Left kidney (tissue), 1 donor: ENCODE measurements at regions not wholly inside any gene's neighbourhood (a gene's known extent, or its start where the extent isn't known, plus 50 kb on each side); places are given as distances from the start of the nearest gene placed in this dataset.

ENCODE experiments used
- DNase-seq: peaks from one replicate; pipeline ENCODE4 v3.0.0-alpha.2; 2013

DNA sequence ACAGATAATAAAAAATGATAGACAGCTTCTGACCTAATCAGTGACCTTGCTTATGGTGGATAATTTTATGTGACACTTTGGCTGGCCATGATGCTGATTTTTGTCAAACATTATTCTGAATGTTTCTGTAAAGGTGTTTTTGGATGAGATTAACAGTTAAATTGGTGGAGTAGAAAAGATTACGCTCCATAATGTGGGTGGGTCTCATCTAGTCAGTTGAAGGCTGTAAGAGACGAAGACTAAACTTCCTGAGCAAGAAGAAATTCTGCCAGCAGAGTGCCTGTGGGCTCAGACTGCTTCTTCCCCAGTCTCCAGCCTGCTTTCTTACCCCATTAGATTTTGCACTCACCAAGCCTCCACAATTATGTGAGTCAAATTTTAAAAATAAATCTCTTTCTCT, 214.9 kb upstream of the ITGA4 start:
- no peak for DNase-seq

DNA sequence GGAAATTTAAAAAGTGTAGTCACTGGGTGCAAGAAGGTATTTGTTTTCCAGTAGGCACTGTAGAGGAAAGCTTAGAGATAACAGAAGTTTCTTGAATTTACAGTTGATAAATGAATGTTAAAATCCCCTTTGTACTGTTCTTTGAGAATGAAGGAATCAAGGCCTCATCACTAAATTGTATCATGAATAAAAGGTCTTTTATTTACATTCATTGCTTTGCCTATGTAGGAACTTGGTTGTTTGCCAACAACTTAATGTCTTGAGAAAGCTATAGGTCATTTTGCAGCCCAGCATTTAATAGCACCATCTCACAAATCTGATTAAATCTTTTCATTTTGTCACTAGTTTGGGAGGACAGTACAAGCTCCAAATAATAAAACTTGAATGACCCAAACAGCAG, 213.9 kb upstream of the ITGA4 start:
- no peak for DNase-seq

DNA sequence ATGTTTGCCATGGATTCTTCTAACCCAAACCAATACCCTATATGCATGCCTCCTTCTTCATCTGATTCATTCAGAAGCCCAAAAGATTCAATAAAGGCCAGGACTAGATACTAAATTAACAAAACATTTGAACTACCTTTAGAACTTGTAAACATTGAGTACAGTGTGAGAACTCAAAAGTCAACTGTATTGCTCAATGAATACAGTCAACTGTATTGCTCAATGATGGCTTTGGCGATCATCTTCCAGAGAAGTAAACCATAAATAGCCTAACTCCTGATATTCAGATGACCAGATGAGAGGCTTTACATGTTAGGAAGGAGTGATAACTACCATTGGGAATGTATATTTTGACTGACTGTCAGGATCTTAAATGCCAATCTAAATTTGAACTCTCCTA, 206.5 kb upstream of the ITGA4 start:
- no peak for DNase-seq

DNA sequence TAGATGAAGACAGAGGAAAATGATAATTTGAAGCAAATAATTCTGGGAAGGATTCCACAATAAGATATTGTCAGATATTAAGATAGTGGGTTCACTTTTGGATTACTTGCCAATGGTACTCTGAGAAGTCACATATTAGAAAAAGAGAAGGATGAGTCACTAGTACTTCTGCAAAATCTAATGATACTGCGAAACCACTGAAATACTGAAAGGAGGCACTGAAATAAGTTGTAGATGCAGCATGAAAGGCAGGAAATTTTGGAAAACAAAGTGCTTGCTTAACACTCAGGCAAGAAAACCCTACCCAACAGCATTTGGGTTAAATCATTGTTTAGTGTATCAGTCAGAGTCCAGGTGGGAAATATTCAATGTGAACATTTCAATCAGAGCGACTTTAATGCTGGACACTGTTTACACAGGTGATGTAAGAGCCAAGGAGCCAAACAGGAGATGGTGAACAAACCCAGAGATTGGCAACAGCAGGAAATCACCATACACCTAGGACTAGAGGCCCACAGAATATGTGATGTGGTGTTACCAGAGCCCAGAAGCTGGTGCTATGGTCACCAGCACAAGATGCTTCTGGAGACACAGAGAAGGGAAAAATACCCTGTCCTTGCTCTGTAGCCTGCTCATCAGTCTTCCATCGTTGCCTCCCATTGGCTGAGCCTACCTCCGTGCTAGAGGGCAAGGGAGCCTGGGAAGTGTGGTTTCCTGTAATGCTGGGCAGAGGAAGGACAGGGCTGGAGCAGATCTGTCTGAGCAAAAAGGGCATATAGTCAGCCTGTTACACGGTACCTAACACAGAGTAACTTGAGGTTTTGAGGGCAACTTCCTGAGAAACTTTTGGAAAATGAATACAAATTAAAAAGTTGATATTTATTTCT, 204.7 kb upstream of the ITGA4 start:
- no peak for DNase-seq

DNA sequence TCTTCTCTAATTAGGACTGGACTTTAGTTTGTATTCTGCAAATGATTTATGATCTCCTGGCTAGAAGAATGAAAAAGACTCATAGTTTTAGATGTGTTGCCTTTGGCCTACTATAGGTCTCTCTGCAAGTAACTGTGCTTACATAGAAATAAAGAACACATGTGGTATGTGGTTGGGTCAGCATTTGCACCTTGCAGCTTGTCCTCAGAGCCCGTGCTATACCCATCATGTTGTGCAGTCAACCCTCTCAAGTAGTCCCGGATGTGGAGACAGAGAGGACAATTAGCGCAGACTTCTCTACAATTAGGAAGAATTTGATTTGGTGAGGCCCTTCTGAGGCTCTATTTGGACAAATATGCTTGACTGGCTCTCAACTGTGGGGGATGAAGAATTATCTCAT, 203.7 kb upstream of the ITGA4 start:
- no peak for DNase-seq

DNA sequence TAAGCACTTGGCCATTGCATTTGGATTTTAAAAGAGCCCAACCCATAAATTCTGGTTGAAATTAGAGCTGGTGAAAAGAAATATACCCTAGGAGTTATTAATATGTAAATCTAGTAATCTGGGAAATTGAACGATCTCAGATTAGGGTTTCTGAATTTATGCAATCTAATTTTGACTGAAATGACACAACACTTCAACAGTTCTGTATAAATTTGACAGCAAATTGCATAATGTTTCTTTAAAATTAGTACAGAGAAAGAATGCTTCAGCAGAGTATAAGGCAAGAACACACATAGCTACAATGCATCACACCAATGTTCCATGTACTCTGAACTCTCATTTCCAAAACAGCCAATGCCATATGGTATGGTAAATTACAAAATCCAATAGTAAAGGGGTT, 201.5 kb upstream of the ITGA4 start:
- no peak for DNase-seq

DNA sequence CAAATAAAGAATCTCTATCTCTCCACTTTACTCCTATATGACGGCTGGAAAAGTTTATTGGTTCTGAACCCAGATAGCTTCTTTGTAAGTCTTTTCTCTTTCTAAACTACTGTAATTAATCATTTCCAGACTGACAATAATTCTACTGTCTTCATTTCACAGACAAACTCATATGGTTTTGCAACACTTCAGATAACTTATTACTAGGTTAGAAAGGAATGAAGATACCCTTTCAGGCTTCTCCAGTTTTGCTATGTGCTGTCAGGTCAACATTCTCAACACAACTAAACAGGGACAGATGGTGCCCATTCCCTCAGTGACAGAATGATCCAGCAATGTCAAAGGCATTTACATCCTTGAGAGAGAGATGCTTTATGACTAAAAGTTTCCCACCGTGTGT, 198.5 kb upstream of the ITGA4 start:
- DNase-seq = no peak

DNA sequence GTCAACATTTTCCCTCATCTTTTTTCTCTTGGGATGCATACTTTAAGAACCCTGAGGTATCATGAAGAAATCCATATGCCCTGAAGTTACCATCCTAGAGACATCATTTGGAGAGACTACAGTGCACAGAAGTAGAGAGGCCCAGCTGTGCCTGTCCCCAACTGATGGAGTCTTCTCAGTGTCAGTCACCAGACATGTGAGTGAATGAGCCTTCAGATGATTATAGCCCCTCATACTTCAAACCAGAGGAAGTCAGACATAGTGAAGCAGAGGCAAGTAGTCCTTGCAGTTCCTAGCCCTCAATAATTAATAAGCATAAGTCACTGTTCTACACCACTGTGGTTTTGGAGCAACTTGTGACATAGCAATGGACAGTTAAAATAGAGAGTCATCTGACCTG, 194.4 kb upstream of the ITGA4 start:
- DNase-seq = no peak

DNA sequence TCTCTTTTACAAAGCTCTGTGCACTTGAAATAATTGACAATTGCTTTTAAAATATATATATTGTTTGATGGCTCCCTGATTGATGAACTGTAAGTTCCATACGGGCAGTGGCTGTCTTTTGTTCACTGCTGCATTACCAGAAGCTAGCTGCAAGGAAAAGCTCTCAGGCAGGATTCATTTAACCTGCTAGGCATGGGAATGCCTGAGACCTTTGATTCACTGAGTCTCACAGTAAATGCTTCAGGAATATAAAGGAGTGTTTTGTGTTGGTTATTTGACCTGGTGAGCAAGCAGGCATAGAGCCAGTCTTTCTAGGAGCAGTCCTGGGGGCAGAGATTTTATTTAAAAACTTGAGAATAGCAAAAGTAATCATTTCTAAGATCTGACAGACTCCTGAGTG, 193.2 kb upstream of the ITGA4 start:
- no peak for DNase-seq

DNA sequence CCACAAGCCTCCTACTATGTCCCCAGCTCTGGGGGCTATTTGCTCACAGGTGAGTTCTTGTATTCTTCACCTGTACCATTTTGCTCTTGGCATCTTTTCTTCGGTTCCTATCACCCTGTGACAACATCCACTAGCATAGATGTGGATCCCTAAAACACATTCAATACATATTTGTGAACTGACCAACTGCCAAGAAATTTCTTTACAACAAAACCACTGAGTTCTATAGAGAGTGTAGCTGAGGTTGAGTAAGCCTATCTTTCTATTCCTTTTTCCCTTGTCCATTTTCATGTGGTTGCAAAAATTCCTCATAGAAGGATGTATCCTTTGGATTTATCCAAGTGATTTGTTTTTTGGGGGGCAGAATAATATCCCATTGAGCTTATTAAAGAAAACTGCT, 192.7 kb upstream of the ITGA4 start:
- DNase-seq = no peak

DNA sequence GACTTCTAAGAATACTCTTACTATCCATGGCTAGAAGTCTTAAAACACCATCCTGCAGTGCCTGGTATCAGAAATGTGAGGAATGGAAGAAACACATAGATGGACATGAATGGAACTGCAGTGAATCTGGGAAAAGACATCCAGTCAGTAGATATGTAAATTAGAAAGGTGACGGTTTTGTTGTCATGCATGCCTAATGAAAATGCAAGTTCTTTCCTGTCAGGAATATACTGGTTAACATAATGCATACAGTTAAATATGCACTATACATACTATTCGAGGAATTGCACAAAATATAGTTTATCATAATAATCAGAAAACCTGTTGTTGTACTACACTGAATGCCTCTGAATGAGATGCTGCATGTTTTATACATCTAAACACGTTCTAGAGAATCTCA, 190.6 kb upstream of the ITGA4 start:
- no peak for DNase-seq

DNA sequence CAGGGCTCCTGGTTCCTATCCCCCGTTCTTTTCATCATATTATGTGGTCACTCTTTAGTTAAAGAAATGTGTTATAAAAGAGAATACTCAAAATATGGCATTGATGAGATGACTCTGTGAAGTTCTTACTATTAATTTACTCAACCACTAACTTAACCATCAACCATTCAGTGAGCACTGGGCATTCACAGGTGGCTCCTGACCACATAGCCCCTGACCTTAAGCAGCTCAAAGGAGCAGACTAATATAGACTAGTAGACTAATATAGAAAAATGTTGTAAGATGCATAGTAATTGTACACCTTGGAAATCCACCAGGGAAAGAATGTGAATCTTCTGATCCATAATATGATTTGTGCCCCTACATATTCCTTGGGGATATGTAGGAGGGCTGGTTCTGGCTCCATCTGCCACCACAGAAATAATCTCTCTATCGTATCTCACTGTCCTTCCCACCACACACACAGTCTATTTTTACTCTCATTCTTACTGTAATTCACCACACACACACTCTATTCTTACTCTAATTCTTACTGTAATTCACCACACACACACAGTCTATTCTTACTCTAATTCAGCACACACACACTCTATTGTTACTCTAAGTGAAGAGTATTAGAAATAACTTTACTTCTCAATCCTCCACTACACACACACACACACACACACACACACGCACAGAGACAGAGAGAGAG, 188.9 kb upstream of the ITGA4 start:
- no peak for DNase-seq

DNA sequence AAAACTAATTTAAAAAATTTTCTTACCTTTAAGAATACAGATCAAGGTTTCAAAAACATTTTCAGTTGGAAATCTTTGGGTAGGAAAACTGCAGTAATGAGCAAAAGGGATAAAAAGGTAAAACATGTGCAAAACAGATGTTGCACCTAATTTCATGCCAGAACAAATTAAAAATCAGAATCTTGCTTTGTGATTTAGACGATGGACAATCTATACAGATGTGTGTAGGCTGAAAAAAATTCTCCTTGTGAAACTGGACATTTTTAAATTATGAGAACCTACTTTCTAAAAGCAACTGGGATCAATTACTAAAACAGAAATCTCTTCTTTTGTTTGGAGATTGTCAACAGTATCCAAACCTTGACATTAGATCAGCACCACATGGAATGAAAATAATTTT, 183.2 kb upstream of the ITGA4 start:
- no peak for DNase-seq

DNA sequence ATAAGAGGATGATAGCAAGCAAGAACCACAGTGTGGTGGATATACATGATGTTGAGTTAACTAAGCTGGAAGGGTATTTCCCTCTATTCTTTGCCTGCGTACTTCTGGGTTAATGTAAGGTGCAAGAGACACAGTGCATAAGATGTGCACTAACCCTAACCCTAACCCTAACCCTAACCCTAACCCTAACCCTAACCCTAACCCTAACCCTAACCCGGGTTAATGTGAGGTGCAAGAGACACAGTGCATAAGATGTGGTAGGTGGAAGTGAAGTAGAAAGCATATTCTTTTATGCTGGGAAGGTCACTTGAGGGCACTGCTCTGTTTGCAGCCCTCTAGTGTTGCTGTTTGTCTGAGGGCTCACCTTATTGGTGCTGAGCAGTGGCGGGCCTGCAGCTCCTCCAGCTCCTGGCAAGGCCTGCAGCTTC, 181.5 kb upstream of the ITGA4 start:
- no peak for DNase-seq

DNA sequence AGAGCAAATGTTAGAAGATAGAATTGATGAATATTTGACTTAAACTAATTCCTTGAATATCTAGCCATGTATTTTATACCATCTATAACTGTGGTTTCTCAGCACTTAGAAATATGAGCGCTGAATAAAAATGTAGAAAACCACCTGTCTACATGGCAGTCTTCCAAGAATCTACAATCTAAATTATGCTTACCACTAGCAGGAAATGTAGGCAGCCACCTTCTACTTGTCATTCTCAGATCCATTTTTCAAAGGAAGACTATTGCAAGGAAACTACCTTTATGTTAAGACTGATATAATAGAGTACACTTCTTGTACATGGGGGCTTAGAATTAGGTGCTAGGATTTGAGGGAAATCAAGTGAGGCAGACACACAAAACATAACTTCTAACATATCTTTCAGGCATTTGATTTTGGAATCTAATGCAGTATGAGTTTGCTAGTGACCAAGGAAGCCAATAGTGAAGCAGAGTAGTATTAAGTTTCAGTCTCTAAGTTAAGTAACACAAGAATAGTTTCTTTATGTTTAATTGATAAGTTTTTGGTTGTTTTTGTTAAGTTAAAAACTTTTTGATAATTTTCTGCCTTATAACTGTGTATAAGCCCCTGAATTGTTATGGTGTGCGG, 175.9 kb upstream of the ITGA4 start:
- no peak for DNase-seq

DNA sequence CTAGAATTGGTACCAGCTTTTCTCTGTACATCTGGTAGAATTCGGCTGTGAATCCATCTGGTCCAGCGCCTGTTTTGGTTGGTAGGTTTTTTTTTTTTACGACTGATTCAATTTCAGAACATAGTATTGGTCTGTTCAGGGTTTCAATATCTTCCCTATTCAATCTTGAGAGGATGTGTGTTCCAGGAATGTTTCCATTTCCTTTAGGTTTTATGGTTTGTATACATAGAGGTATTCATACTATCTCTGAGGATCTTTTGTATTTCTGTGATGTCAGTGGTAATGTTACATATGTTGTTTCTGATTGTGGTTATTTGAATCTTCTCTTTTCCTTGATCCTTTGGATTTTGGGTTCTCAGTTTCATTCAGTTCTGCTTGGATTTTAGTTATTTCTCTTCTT, 172.1 kb upstream of the ITGA4 start:
- DNase-seq = no peak

DNA sequence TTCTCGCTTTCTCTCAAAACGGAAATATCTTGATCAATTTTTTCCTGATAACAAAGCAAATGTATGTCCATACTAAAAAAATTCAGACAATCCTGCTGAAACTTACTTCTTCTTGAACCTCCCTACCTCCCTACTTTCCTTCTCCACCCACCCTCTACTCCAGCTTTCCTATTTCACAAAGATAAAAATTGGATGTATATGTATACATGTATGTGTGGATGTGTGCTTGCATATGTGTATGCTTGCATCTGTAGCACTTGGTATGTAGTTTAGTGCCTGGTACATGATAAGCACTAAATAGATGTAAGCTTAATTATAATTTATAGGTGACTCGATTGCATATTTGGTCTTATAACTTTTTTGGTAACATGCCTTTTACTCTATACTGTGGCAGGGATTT, 167.5 kb upstream of the ITGA4 start:
- DNase-seq = no peak

DNA sequence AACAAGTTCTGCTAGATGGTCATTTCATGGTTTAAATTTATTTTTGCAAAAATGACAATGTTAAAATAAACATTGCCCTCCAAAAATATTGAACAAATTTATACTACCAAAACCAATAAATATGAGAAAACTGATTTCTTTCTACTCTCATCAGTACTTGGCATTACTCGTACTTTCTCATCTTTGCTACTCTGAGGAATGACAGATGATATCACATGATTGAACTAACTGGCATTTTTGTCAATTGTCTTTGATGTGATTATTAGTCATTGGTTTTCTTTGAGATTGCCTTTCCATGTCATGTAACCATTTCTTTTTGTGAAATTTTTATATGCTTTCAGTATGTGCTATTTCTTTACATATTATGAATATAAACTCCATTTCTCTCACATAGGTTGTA, 167.0 kb upstream of the ITGA4 start:
- no peak for DNase-seq

DNA sequence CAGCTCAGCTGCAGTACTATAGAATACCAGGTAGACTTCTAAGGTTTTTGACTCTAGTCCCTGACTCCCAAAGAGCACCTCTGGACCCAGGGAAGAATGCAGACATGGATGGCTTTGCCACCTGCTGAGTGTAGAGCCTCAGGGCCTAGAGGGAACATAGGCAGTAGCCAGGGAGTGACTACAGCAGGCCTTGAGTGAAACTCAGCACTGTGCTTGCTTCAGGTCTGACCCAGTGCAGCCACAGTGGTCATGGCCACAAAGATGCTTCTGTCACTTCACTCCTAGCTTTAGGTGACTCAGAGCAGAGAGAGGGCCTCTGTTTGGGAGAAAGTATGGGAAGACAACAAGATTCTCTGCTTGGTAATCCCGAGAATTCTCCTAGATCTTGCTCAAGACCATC, 162.2 kb upstream of the ITGA4 start:
- no peak for DNase-seq

DNA sequence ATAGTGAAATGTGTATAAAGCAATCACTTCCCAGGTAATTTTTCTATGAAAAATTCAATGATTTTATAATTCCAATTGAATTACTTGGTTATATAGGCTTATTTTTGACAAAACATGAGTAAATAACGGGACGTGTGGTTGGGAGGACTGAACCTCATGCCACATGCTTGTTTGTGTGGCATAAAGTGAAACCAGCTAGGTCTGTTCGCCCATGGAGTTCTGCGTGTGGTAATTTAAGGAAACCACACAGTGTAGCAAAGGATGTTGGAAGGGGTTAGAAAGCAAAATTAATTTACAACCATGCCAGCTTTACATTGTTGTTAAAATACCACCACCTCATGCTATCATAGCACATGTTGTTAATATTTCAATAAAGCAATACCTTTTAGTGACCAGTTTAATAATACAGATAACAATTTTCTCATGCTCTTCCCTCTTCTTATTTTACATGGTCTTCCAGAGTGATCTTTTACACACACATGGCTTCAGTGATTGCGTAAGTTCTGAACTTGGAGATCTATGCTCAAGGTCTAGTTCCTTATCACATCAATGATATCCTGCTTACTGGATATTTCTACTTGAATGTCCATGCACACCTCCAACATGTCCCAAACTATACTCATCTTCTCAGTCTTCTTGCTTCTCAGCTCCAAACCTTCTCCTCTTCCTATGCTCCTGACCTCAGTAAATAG, 156.4 kb upstream of the ITGA4 start:
- no peak for DNase-seq

DNA sequence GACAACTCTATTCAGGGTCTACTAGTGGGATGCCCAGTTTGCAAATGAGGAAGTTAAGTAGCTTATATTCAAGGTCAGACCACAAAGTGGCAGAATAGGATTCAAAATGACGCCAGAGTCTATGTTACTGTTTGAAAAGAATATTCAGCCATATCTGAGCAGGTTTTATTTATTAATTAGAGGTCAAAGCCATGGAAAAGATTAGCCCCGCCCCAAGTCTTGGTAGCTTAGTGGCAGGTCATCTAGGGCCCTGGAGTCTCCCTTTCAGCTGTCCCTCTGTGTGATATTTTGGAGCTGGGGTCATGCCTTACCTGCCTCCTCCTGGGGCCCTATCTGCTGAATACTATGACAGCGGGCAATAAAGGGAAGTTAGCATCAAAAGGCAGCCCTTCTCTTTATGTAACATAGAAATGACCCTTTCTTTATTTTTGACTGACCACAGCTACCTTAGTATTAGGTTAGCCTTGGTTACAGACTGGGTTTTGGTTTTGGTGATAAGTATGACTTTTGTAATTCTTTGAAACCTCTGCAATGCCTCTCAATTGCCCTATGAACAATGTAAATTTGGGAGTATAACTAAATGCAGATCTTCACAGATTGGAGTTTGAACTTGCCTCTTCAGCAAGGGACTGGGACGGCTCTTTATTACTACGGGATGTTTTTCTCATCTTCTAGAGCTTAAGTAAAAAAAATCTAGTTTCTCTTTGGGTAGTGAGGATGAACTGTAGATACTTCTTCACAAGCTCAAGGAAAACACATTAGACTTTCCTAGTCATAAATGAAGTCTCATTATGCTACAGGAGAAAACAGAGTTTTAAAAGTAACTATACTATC, 153.0 kb upstream of the ITGA4 start:
- no peak for DNase-seq
